Liver (tissue), 3 donors: ENCODE measurements at regions not wholly inside any gene's neighbourhood (a gene's known extent, or its start where the extent isn't known, plus 50 kb on each side); places are given as distances from the start of the nearest gene placed in this dataset.

ENCODE experiments used
- CTCF ChIP-seq: fragments of 150-350 bp; IDR thresholded peaks from 2 replicates; pipeline ENCODE4 v1.5.1; 2017; ENCODE audit warnings: improper control_type of control experiment, low read depth, low read length; ENCODE audit not compliant: missing input control
- RXRA ChIP-seq, 2 donors: IDR thresholded peaks; 2 replicates each; pipeline ENCODE4 v1.6.1; 2017 to 2018; ENCODE audit warnings: antibody characterized with exemption in 2 of 2, mild to moderate bottlenecking in 1 of 2
- YY1 ChIP-seq: IDR thresholded peaks from 2 replicates; pipeline ENCODE4 v1.6.1; 2016; ENCODE audit warnings: antibody characterized with exemption, mild to moderate bottlenecking
- TF ChIP-seq, protein P1 (sequence below): IDR thresholded peaks from 2 replicates; pipeline ENCODE4 v1.6.1; 2016; ENCODE audit warnings: antibody characterized with exemption, mild to moderate bottlenecking
- donor health status: healthy.
- donor health status: healthy.

- TF ChIP-seq RXRA (IDR thresholded peaks at IDR 0.05) (no peak), CTCF (no peak), YY1 (no peak)
- TF ChIP-seq, protein P1, sequence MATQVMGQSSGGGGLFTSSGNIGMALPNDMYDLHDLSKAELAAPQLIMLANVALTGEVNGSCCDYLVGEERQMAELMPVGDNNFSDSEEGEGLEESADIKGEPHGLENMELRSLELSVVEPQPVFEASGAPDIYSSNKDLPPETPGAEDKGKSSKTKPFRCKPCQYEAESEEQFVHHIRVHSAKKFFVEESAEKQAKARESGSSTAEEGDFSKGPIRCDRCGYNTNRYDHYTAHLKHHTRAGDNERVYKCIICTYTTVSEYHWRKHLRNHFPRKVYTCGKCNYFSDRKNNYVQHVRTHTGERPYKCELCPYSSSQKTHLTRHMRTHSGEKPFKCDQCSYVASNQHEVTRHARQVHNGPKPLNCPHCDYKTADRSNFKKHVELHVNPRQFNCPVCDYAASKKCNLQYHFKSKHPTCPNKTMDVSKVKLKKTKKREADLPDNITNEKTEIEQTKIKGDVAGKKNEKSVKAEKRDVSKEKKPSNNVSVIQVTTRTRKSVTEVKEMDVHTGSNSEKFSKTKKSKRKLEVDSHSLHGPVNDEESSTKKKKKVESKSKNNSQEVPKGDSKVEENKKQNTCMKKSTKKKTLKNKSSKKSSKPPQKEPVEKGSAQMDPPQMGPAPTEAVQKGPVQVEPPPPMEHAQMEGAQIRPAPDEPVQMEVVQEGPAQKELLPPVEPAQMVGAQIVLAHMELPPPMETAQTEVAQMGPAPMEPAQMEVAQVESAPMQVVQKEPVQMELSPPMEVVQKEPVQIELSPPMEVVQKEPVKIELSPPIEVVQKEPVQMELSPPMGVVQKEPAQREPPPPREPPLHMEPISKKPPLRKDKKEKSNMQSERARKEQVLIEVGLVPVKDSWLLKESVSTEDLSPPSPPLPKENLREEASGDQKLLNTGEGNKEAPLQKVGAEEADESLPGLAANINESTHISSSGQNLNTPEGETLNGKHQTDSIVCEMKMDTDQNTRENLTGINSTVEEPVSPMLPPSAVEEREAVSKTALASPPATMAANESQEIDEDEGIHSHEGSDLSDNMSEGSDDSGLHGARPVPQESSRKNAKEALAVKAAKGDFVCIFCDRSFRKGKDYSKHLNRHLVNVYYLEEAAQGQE: no peak
Observed at GRCh38 chr6:115467726-115468125, 593.0 kb downstream of the FRK start.
